T-helper 22 cell (primary cell): ENCODE measurements at regions not wholly inside any gene's neighbourhood (a gene's known extent, or its start where the extent isn't known, plus 50 kb on each side); places are given as distances from the start of the nearest gene placed in this dataset.

Experiments
- DNase-seq: peaks from one replicate; pipeline ENCODE4 v3.0.0-alpha.2; 2020; ENCODE audit warnings: low read depth

GRCh38 chr9:121550041-121550440 is 50.4 kb upstream of the GGTA1 start:
- DNase-seq = no peak

- DNase-seq = peak; percentile 15
Observed at GRCh38 chr9:121550569-121551512, 51.2 kb upstream of the GGTA1 start.

GRCh38 chr9:121551985-121552753 is 52.5 kb upstream of the GGTA1 start:
- no peak for DNase-seq

- DNase-seq = no peak
Observed at GRCh38 chr9:121556082-121556481, 56.4 kb upstream of the GGTA1 start.

- DNase-seq = no peak
Observed at GRCh38 chr9:121556580-121556979, 56.9 kb upstream of the GGTA1 start.

- DNase-seq = no peak
Observed at GRCh38 chr9:121557581-121558447, 58.2 kb upstream of the GGTA1 start.

- DNase-seq = no peak
Observed at GRCh38 chr9:121558473-121558872, 58.8 kb upstream of the GGTA1 start.

GRCh38 chr9:121559183-121559582 is 59.5 kb upstream of the GGTA1 start:
- no peak for DNase-seq

GRCh38 chr9:121560921-121561320 is 61.3 kb upstream of the GGTA1 start:
- DNase-seq = no peak

GRCh38 chr9:121561385-121562222 is 62.0 kb upstream of the GGTA1 start:
- no peak for DNase-seq

GRCh38 chr9:121562301-121562700 is 62.7 kb upstream of the GGTA1 start:
- DNase-seq = no peak

GRCh38 chr9:121563425-121563824 is 63.8 kb upstream of the GGTA1 start:
- DNase-seq = no peak

GRCh38 chr9:121563881-121564460 is 64.3 kb upstream of the GGTA1 start:
- DNase-seq = no peak

GRCh38 chr9:121564504-121565260 is 65.0 kb upstream of the GGTA1 start:
- no peak for DNase-seq

- DNase-seq = no peak
Observed at GRCh38 chr9:121566481-121567465, 67.1 kb upstream of the GGTA1 start.

GRCh38 chr9:121567500-121568342 is 68.1 kb upstream of the GGTA1 start:
- DNase-seq = no peak

- no peak for DNase-seq
Observed at GRCh38 chr9:121568343-121569265, 69.0 kb upstream of the GGTA1 start.
